Kidney capillary endothelial cell (primary cell): ENCODE measurements at regions not wholly inside any gene's neighbourhood (a gene's known extent, or its start where the extent isn't known, plus 50 kb on each side); places are given as distances from the start of the nearest gene placed in this dataset.
"Not testable (repeated sequence)": the region's sequence is repeated elsewhere in the genome, so short reads cannot be mapped to it uniquely, and the experiment has no call there.

Experiments
- DNase-seq: peaks from one replicate; pipeline ENCODE4 v3.0.0-alpha.2; 2018; ENCODE audit warnings: low spot score

DNA sequence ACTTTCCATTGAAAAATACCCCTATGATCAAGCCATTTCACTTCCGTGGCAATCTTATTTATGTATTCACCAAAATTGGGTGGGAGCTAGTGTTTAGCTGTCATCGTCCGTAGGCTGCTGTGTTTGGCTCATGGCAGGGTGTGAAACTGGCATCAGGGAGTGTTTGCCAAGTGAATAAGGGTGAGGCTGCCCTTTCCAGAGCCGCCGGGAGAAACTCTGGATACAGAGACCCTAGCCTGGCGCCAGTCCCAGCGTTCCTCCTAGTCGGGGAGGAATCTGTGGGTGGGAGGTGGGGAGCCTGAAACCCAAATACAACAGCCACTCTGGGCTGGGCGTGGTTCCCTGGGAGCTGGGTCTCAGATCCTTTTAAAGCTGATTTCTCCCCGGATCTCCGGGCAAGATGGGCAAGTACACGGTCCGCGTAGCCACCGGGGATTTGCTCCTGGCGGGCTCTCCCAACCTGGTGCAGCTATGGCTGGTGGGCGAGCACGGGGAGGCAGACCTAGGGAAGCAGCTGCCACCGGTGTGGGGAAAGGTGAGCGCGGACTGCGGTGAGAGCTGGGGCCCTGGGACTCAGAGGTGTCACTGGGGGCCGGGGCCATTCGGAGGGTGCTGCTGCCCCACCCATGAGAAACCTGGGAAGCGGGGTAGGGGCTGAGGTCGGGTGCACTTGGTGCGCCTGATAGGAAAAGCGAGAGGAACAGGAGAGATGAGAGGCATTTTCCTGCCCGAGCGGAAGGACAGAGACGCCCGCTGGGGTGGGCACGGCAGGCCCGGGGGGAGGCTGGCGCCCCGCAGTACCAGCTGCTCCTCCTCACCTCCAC, 62.1 kb upstream of the TEKT1 start:
- no peak for DNase-seq

DNA sequence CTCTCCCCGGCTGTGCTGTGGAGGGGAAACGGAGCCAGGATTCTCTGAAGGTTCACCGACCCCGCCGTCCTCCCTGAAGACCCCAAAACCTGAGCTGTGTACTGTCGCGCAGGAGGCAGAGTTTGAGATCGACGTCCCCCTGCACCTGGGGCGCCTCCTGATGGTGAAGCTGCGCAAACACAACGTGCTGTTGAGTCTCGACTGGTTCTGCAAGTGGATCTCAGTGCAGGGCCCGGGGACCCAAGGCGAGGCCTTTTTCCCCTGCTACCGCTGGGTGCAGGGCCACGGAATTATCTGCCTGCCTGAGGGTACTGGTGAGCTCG, 62.6 kb upstream of the TEKT1 start:
- DNase-seq, result peak; percentile 29

DNA sequence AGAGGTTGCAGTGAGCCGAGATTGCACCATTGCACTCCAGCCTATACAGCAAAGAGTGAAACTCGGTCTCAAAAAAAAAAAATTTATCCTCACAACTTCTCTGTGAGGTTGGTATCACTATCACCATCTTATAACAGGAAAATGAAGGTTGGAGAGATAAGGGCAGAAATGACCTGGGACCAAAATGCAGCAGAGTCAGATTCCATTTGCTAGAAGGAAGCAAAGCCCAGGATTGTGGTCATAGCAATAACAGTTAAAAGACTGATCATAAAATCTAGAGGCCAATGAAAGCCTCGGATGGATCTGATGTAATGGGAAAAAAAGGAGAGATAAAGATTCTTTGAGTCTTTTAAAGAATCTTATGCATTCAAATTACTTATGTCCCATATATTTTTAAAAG, 69.6 kb upstream of the TEKT1 start:
- no peak for DNase-seq

DNA sequence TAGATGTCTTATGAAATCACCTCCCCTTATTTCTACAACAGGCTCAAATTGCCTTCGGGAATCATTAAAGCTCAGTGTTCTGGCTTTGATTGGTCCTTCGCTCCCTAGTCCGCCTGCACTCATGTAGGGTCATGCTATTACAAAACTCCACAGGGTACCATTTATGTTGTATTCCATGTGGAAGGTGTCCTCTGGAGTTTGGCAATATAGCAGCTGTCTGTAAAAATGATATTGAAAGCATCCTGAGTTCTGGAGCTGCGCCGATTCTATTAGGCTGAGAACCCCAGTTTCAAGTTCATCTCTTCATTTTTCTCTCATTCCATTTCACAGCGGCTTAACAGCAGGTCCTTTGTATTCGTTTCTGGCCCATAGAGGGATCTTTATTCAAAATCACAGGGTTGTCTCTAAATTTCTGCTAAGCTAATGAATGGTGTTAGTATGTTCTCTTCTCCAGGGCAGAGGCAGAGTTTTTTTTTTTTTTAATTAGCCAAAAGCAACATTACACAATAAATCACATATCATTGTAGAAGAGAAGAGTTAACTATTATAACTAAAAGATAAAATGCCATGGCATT, 71.9 kb upstream of the TEKT1 start:
- DNase-seq, result no peak

DNA sequence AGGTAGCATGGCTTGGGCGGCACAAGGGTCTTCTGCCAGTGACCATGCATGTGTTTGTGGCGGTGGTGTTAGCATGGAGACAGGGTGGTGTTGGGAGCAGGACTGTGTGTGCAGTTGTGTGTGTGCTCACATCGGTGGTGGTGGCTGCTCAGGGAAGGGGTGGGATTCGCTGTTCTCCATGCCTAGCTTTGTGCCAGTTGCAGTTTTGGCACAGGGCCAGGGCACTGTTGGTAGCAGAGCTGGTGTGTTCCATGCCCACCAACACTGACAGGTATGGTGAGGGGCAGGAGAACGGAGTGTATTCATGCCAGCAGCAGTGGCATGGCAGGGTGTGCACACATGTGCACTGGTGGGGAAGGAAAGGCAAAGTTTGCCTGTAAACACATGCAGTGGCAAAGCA, 77.3 kb upstream of the TEKT1 start:
- no peak for DNase-seq

DNA sequence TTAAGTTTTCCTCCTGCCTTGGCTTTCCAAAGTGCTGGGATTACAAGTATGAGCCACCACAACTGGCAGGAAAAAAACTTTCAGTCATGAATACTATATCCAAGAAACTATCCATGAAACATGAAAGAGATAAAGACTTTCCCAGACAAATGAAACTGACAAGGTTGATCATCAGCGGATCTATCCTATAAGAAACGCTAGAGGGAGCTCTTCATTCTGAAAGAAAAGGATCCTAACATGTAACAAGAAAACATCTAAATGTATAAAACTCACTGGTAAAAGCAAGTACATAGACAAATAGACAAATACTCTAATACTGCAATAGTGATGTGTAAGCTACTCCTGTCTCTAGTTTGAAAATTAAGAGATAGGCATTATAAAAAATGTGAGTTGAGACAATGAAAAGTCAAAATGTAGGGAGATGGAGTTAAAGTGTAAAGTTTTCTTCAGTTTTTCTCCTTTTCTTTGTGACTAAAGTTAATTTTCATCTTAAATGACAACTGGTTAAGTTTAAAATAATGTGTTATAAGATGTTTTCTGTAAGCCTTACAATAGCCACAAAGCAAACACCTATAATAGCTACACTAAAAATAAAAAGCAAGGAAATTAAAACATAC, 79.6 kb upstream of the TEKT1 start:
- peak; percentile 60 for DNase-seq

DNA sequence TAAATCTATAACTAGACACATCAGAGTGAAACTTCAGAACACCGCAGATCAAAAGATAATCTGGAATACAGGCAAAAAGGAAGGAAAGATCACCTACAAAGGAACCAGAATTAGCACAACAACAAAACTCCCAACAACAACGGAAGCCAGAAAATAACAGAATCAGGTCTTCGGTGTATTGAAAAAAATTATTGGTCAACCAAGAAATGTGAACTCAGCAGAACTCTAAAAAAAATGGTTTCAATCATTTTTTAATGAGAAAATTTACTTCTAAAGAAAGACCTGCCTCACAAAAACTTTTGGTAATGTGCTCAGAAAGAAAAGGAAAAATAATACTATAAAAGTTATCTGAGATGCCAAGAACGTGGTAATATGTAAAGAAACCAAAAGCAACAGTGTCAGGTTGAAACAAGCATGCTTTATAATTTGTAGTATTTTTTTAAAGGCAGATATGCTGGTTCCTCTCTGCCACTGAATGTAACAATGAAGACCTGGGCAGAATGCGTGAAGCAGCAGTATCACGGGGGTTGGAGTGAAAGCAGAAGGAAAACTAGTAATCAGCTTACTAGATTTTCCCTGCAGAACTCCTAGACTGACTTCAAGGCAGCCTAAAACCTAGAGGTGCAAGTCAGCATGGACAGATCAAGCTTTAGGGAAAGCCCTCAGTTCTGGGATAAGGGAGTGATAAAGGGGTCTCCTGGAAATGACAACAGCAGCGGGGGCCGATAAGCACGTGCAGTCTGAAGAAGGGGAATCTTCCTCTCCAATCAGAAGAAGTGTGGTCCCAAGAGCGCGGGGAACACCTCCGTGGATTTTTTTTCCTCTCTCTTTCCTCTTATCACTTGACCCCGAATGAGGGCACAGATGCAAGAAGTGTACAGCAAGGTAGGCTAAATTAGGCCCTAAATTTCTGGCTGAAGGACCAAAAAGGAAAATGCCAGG, 80.9 kb upstream of the TEKT1 start:
- no peak for DNase-seq

DNA sequence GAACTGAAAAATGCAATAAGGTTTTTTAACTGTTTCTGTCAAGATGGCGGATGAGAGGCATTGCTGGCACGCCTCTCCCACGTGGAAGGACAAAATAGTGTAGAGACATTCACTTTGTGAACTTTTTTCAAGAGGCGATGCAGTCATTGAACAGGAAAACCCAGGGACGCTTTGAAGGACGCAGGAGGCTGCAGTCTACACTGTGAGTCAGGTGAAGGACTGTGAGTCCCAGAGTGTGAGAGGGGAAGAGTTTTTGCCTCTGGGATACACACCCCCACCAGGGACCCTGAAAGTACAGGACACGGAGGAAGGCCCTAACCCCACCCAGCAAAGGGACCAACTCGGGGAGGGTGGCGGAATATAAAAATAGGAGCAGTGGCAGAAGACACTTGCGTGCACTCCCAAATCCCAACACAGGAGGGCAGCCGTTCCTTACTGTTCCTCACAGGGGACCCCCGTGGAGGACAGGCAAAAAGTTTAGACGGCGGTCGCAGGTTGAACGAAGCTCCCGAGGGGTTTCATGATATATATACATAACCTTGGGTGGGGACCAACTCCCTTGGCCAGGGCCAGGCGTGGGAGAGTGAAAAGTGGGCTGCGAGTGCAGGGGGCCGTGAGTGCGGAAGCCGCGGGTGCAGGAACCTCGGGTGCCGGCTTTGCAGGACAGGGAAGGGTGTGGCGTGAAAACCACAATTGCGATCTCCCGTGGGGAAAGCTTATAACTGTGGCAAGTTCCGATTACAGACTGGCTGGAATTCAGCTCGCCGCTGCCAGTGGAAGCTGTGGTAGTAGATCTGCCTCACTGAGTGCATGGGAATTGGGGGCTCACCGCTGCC, 82.0 kb upstream of the ALOX12 start:
- peak; percentile 61 for DNase-seq

DNA sequence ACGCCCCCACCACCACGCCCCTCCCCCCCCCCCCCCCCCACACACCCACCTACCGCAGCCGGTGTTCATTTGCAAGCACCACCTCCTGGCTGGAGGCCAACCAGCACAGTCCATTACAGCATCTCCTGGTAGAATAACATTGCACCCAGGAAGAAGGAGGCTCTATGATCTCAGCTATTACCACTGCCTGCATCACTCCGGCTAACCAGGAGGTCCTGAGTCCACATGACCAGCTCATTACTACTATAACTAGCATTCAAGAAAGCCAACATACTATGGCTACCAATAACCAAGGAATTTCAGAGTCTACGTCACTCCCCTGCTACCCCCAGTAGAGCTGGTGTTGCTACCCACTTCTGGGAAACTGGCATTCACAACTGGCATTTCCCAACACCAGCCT, 81.1 kb upstream of the ALOX12 start:
- DNase-seq, result no peak

DNA sequence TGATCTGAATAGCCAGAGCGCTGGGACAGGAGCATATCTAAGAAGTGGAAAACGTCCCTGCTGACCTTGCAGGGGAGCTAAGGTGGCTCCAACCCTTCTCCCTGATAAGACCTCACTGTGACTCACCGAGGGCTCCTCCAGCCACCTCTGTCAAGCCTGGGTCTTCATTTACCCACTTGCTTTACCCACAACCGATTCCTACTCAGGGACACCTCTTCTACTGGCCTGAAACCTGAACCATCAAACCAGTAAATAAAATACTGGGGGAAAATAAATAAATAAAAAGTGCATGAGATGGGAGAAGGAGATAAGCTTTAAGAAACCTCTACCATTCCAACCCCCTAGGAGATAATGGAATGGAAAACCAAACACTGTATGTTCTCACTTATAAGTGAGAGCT, 80.2 kb upstream of the ALOX12 start:
- no peak for DNase-seq

DNA sequence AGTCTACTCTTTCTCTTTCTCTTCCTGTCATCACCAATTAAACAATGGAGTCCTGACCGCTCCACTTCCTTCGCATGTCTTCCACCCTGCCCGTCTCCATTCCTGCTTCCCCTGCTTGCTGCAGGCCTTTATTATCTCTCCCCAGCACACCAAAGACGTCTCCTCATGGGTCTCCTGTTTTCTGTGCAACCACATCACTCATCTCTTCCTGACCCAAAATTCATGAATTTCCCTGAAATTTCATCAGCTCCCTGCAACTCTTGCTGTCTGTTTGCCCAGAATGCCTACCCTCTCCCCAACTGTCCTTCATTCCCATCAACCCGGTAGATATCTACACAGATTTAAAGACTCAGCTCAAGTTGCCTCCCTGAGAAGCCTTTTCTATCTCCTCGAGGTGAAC, 76.7 kb upstream of the ALOX12 start:
- no peak for DNase-seq

DNA sequence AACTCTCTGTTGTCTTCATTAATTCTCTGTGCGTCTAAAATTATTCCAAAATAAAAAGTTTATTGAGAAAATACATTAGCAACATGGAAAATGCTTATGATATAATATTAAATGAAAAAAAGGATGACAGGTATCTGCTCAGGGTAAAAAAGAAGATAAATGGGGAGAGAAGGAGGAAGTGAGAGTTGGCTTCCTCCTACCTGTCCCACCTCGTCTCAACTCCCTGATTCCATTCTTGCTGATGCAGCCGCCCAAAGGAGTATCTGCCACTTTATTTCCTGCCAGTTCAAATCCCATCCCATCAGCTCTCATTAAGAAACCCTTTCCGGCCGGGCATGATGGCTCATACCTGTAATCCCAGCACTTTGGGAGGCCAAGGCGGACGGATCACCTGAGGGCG, 72.5 kb upstream of the ALOX12 start:
- DNase-seq, result no peak

DNA sequence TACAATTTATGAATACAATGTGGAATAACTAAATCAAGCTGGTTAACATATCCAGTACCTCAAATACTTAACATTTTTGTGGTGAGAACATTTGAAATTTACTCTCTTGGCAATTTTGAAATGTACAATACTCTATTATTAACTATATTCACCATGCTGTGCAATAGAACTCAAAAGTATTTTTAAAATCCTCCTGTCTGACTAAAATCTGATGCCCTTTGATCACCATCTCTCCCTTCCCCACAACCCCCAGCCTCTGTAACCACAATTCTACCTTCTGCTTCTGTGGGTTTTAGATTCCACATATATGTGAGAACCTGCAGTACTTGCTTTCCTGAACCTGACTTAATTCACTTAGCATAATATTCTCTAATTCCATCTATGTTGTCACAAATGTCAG, 71.6 kb upstream of the ALOX12 start:
- no peak for DNase-seq

DNA sequence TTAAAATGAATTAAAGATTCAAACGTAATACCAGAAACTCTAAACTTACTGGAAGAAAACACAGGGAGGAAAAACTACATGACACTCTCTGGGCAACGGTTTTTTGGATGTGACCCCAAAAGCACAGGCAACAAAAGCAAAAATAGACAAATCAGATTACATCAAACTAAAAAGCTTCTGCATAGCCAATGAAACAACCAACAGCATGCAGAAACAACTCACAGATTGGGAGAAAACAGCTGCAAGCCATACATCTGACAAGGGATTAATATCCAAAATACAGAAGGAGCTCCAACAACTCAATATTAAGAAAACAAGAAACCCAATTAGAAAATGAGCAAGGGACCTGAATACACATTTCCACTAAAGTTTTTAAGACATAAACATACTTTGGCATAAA, 69.2 kb upstream of the ALOX12 start:
- DNase-seq, result no peak

DNA sequence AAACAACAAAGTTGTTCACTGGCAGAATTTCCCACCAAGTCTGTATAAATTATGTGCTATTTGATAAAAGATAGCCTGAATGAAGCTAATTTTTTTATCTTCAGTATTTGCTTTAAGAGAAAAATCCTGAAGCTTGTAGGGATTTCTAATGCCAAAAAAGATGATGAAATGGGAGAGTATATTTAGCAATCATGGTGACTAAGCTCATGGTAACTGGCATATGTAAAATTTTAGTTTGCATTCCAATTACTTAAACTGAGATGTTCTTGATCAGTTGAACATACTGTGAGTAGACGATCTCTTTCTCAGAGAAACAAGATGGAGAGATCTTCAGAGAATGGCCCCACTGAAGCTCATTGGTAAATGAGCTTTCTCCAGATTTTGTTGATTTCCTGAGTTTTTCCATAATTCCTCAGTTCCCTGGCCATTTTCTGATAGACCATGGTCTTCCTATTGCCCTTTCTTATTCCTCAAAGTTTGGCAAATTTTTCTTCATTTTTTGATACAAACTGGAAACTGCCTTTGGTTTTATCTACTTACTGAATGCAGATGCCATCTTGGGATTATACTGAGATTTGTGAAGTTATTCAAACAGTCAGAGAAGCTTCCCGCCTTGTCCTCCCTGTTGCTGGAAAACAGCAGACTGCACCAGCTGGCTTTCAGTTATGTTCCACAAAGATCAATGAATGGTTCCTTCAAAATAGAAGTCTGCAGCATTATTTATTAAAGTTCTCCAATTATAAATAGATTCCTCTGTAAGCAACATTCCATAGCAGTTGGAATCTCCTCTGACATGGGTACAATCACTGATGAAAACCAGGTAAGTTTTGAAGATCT, 68.3 kb upstream of the ALOX12 start:
- DNase-seq, result no peak

DNA sequence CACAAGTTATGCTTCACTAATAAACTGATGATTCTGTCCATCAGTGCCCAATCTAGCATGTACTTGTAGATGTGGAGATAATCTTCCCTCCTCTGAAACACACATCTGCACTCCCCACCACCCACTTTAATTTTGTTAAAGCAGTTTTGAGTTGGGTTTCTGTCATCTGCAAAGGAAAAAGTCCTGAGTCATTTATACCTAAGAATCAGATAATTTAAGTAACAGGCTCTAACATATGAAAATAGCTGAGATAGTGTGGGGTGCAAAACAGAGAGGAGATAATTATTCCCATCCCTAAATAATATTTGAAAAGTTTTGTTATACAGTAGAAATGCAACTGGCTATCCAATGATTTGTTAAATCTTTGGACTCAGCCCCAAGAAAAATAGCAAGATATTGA, 67.7 kb upstream of the ALOX12 start:
- DNase-seq, result no peak

DNA sequence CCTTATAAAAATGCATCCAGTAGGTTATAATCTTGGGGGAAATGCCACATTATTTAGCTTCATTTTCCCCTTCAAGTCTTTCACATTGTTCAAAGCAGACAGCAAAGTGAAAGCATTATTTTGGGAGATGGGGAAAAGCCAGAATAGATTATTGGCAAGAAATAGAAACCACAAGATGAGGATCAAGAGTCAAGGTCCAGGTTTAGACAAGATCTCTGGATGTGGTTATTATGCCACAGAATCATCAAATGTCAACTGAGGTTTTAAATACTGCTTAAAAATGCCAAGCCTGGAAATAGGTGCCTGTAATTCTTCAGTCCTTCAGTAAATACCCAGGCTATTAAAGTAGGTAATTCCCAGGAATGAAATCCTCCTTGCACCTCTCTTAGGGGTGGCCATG, 65.1 kb upstream of the ALOX12 start:
- DNase-seq, result no peak

DNA sequence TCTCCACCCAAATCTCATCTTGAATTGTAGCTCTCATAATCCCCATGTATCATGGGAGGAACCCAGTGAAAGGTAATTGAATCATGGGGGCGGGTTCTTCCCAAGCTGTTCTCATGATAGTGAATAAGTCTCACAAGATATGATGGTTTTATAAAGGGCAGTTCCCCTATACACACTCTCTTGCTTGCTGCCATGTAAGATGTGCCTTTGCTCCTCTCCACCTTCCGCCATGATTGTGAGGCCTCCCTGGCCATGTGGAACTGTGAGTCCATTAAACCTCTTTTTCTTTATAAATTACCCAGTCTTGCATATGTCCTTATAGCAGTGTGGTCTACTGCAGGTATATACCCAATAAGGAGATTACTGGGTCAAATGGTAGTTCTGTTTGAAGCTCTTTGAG, 61.3 kb upstream of the ALOX12 start:
- not testable (repeated sequence) for DNase-seq

DNA sequence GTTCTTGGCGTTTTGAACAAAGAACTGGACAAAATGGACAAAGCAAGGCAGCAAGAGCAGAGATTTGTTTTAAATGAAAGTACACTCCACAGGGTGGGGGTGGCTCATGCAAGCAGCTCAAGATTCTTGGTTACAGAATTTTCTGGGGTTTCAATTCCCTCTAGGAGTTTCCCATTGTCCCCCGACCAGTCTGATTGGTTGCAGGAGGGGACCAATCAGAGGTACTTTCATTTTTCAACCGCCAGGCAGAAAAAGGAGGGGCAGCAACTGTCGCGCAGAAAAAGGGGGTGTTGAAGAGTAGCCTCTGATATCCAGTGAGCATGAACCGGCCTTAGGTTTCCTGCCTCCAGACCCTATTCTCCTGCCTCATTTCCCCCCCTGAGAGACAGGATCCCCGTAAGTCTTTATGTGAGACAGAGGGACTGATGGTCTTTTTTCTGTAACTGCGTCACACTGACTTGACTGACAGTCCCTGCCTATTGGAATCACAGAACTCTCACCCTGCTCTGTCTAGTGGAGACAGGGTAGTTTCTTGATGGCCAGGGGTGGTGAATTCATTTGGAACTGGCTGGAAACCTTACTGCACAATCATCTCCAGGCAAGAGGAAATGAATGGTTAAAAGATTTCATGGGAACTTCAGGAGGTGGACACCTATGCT, 59.4 kb upstream of the ALOX12 start:
- DNase-seq, result peak; percentile 11

DNA sequence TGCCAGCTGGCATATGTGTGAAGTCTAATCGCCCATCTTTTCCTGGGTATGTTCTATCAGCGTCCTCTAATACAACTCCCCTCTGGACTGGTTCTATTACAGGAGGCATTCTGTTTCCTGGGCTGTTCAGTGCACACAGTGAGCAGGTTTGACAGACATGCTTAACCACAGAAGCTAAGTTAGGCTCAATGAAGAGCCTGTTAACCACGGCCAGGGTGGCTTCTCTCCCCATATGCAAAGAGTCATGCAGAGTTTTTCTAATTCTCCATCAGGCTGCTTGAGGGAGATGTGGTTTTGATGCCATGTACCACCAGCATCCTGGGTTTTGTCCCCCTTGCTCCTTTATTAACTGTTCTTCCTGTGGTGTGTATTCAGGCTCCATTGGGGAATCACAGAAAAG, 57.2 kb upstream of the ALOX12 start:
- no peak for DNase-seq
